ENCODE measurements at regions not wholly inside any gene's neighbourhood (a gene's known extent, or its start where the extent isn't known, plus 50 kb on each side); places are given as distances from the start of the nearest gene placed in this dataset.
A peak's percentile ranks its signal among the peaks of the same experiment; 100 is the strongest.

- H3K36me3 ChIP-seq = no peaks in the 10 kb centered on the region
- H3K27me3 ChIP-seq (ENCODE audit: low read depth) = no peaks in the 10 kb centered on the region
- no peak for TF ChIP-seq CTCF (IDR thresholded peaks at IDR 0.05; ENCODE audit: borderline replicate concordance)
- intact Hi-C loops (cut with micrococcal nuclease) = no loop called here
- no peak overlapping the region for H3K27ac ChIP-seq (replicated peaks)
- H3K4me1 ChIP-seq = peaks cover 65% of the 10 kb centered on the region
- DNase-seq = no peak
- no peak overlapping the region for H3K4me3 ChIP-seq
- H3K9me3 ChIP-seq (replicated peaks) = no peaks in the 10 kb centered on the region
These were observed 382.2 kb upstream of the NRP1 start for GRCh38 chr10:33716501-33717267.

DNA sequence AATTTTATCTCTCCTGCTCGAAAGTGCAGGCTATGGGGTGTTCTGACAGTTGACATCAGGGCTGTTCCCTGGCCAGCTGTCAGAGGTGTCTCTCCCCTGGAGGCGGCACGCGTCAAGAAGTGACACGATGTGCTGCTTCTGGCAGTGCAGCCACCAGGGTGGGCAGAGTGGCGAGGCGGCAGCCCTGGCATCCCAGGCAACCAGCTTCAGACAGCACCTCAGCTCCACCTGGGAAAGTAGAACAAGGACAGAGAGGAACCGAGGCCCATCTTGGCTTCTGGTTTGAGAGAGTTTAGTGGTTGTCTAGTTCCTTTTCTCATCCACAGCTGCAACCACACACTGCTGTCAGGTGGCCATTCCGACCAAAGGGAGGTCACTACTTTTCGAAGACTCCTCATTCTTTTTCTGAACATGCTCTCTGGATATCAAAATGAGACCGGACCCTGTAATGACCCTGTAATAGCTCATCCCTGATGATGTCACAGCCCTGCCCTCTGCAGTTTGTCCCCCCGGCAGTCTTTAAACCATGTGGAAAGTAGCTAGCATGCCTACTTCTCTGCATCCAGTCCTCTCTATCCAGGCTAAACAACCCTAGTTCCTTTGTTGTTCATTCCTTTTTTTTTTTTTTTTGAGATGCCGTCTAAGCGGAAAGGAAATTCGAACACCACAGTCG lies 381.0 kb upstream of the NRP1 start:
- H3K27me3 ChIP-seq (ENCODE audit: low read depth) = no peaks in the 10 kb centered on the region
- no peaks in the 10 kb centered on the region for H3K36me3 ChIP-seq
- H3K9me3 ChIP-seq (replicated peaks) = no peaks in the 10 kb centered on the region
- peak; percentile 30 for TF ChIP-seq CTCF (IDR thresholded peaks at IDR 0.05; ENCODE audit: borderline replicate concordance)
- no peak overlapping the region for H3K27ac ChIP-seq (replicated peaks)
- no peak overlapping the region for H3K4me3 ChIP-seq
- DNase-seq = peak; percentile 51
- intact Hi-C loops (cut with micrococcal nuclease) = no loop called here
- peaks cover 52% of the 10 kb centered on the region for H3K4me1 ChIP-seq

- Histone ChIP-seq H3K4me1 (peaks cover 29% of the 10 kb centered on the region), H3K9me3 (replicated peaks) (no peaks in the 10 kb centered on the region), H3K4me3 (no peak overlapping the region), H3K36me3 (no peaks in the 10 kb centered on the region), H3K27me3 (ENCODE audit: low read depth) (no peaks in the 10 kb centered on the region), H3K27ac (replicated peaks) (no peak overlapping the region)
- no peak for DNase-seq
- no peak for TF ChIP-seq CTCF (IDR thresholded peaks at IDR 0.05; ENCODE audit: borderline replicate concordance)
- intact Hi-C loops (cut with micrococcal nuclease) = no loop called here
These were observed 378.4 kb upstream of the NRP1 start for GRCh38 chr10:33712825-33713224.

- H3K27me3 ChIP-seq (ENCODE audit: low read depth) = no peaks in the 10 kb centered on the region
- peaks cover 21% of the 10 kb centered on the region for H3K4me1 ChIP-seq
- H3K27ac ChIP-seq (replicated peaks) = no peak overlapping the region
- TF ChIP-seq CTCF (IDR thresholded peaks at IDR 0.05; ENCODE audit: borderline replicate concordance) = no peak
- H3K36me3 ChIP-seq = no peaks in the 10 kb centered on the region
- no peaks in the 10 kb centered on the region for H3K9me3 ChIP-seq (replicated peaks)
- no peak overlapping the region for H3K4me3 ChIP-seq
- intact Hi-C loops (cut with micrococcal nuclease) = no loop called here
- no peak for DNase-seq
These were observed 375.5 kb upstream of the NRP1 start for GRCh38 chr10:33710006-33710405.

GRCh38 chr10:33709008-33709753 lies 374.7 kb upstream of the NRP1 start:
- no peak for TF ChIP-seq CTCF (IDR thresholded peaks at IDR 0.05; ENCODE audit: borderline replicate concordance)
- no peak for DNase-seq
- intact Hi-C loops (cut with micrococcal nuclease) = no loop called here

More at GRCh38 chr10:33709008-33709753, 374.7 kb upstream of the NRP1 start:
- Histone ChIP-seq H3K27ac (replicated peaks) (no peak overlapping the region), H3K9me3 (replicated peaks) (no peaks in the 10 kb centered on the region), H3K4me3 (no peak overlapping the region), H3K27me3 (ENCODE audit: low read depth) (no peaks in the 10 kb centered on the region), H3K36me3 (no peaks in the 10 kb centered on the region), H3K4me1 (peaks cover 18% of the 10 kb centered on the region)

Measured in left ventricle myocardium inferior (tissue), 1 donor.